OCI-LY1 (cell line): ENCODE measurements at regions not wholly inside any gene's neighbourhood (a gene's known extent, or its start where the extent isn't known, plus 50 kb on each side); places are given as distances from the start of the nearest gene placed in this dataset.

Source experiments
- EZH2 ChIP-seq: fragments of 200-600 bp; sonication (generic), shearing (Covaris generic); IDR thresholded peaks from 2 replicates; pipeline ENCODE4 v1.8.0; 2017; ENCODE audit warnings: borderline replicate concordance, mixed run types, mild to moderate bottlenecking, antibody characterized with exemption, low read length, moderate library complexity, mixed read lengths
- TF ChIP-seq, protein P1 (sequence below): fragments of 200-600 bp; sonication (generic), shearing (Covaris generic); IDR thresholded peaks from 2 replicates; pipeline ENCODE4 v1.5.1; 2017; ENCODE audit warnings: mild to moderate bottlenecking, antibody characterized with exemption, low read length, moderate library complexity, mixed read lengths

DNA sequence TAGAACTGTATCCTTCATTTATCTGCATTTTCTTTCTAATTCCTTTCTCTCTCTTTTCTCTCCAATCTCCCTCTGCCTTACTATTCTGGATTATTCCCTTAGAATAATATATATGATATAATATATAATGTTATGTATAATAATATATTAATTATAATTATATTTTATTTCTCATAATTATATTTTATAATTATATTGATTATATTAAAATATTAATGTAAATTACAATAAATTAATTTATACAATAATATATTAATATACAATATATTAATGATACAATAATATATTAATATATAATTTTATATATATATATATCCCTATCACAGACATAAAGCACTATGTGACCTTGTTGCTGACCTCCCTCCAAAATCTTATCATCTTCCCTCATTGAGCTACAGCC is 661.3 kb upstream of the CHORDC1 start:
- TF ChIP-seq, protein P1, sequence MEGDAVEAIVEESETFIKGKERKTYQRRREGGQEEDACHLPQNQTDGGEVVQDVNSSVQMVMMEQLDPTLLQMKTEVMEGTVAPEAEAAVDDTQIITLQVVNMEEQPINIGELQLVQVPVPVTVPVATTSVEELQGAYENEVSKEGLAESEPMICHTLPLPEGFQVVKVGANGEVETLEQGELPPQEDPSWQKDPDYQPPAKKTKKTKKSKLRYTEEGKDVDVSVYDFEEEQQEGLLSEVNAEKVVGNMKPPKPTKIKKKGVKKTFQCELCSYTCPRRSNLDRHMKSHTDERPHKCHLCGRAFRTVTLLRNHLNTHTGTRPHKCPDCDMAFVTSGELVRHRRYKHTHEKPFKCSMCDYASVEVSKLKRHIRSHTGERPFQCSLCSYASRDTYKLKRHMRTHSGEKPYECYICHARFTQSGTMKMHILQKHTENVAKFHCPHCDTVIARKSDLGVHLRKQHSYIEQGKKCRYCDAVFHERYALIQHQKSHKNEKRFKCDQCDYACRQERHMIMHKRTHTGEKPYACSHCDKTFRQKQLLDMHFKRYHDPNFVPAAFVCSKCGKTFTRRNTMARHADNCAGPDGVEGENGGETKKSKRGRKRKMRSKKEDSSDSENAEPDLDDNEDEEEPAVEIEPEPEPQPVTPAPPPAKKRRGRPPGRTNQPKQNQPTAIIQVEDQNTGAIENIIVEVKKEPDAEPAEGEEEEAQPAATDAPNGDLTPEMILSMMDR, result no peak
- no peak for TF ChIP-seq EZH2
